SK-N-SH treated with all-trans-retinoic acid at 6 μM for 48 hours (cell line): ENCODE measurements at regions not wholly inside any gene's neighbourhood (a gene's known extent, or its start where the extent isn't known, plus 50 kb on each side); places are given as distances from the start of the nearest gene placed in this dataset.
A peak's percentile ranks its signal among the peaks of the same experiment; 100 is the strongest.

Experiments
- ATAC-seq: fragments of 200-7000 bp; cut with Tn5 transposase; 3 replicates; pipeline ENCODE4 v1.9.1; 2020; ENCODE audit warnings: mild to moderate bottlenecking, moderate library complexity
- ARNTL ChIP-seq: fragments of 450-650 bp; formaldehyde crosslinking; IDR thresholded peaks from 2 replicates; pipeline ENCODE4 v1.5.0; 2020; ENCODE audit warnings: low read depth, mild to moderate bottlenecking, moderate library complexity, borderline replicate concordance
- BACH2 ChIP-seq: fragments of 250-450 bp; sonication (Bioruptor Pico); IDR thresholded peaks from 2 replicates; pipeline ENCODE4 v1.9.0; 2021; ENCODE audit warnings: mild to moderate bottlenecking, borderline replicate concordance
- CREB5 ChIP-seq: fragments of 250-450 bp; sonication (Bioruptor Pico); IDR thresholded peaks from 2 replicates; pipeline ENCODE4 v1.5.1; 2020; ENCODE audit warnings: low read depth, mild to moderate bottlenecking, moderate library complexity
- CSDC2 ChIP-seq: fragments of 250-450 bp; sonication (Bioruptor Pico); IDR thresholded peaks from 2 replicates; pipeline ENCODE4 v1.5.0; 2020; ENCODE audit warnings: mild to moderate bottlenecking, moderate library complexity
- CSRNP3 ChIP-seq: fragments of 250-450 bp; sonication (Bioruptor Pico); IDR thresholded peaks from 2 replicates; pipeline ENCODE4 v1.5.1; 2021; ENCODE audit warnings: mild to moderate bottlenecking, moderate library complexity
- ESRRG ChIP-seq: fragments of 250-450 bp; sonication (Bioruptor Pico); IDR thresholded peaks from 2 replicates; pipeline ENCODE4 v1.6.1; 2021; ENCODE audit warnings: mild to moderate bottlenecking
- ISL1 ChIP-seq: fragments of 250-450 bp; sonication (Bioruptor Pico); IDR thresholded peaks from 2 replicates; pipeline ENCODE4 v2.1.2; 2022; ENCODE audit warnings: mild to moderate bottlenecking, moderate library complexity
- OSR1 ChIP-seq: fragments of 250-450 bp; sonication (Bioruptor Pico); IDR thresholded peaks from 2 replicates; pipeline ENCODE4 v1.8.0; 2022; ENCODE audit warnings: moderate library complexity, mild to moderate bottlenecking, inconsistent platforms
- PPARA ChIP-seq: fragments of 250-450 bp; sonication (Bioruptor Pico); IDR thresholded peaks from 2 replicates; pipeline ENCODE4 v1.5.0; 2020; ENCODE audit warnings: mild to moderate bottlenecking, borderline replicate concordance
- RARB ChIP-seq: fragments of 250-450 bp; sonication (Bioruptor Pico); IDR thresholded peaks from 2 replicates; pipeline ENCODE4 v1.8.0; 2021; ENCODE audit warnings: mild to moderate bottlenecking, moderate library complexity
- SNAI2 ChIP-seq: fragments of 250-450 bp; sonication (Bioruptor Pico); IDR thresholded peaks from 2 replicates; pipeline ENCODE4 v1.5.0; 2020; ENCODE audit warnings: mild to moderate bottlenecking, moderate library complexity
- TCF4 ChIP-seq: fragments of 250-450 bp; sonication (Bioruptor Pico); IDR thresholded peaks from 2 replicates; pipeline ENCODE4 v1.8.0; 2021; ENCODE audit warnings: mild to moderate bottlenecking, moderate library complexity, borderline replicate concordance
- TOX ChIP-seq: fragments of 250-450 bp; sonication (Bioruptor Pico); IDR thresholded peaks from 2 replicates; pipeline ENCODE4 v1.8.0; 2021; ENCODE audit warnings: mild to moderate bottlenecking, moderate library complexity, borderline replicate concordance
- ZC3H10 ChIP-seq: fragments of 250-450 bp; sonication (Bioruptor Pico); IDR thresholded peaks from 2 replicates; pipeline ENCODE4 v1.5.1; 2021; ENCODE audit warnings: mild to moderate bottlenecking, moderate library complexity
- ZFP3 ChIP-seq: fragments of 250-450 bp; sonication (Bioruptor Pico); IDR thresholded peaks from 2 replicates; pipeline ENCODE4 v1.5.0; 2020; ENCODE audit warnings: mild to moderate bottlenecking, moderate library complexity
- ZNF70 ChIP-seq: fragments of 450-650 bp; formaldehyde crosslinking; IDR thresholded peaks from 2 replicates; pipeline ENCODE4 v1.5.0; 2020; ENCODE audit warnings: mild to moderate bottlenecking, moderate library complexity
- TF ChIP-seq, protein P1 (sequence below): fragments of 250-450 bp; sonication (Bioruptor Pico); IDR thresholded peaks from 2 replicates; pipeline ENCODE4 v1.8.0; 2020; ENCODE audit warnings: mild to moderate bottlenecking, moderate library complexity, borderline replicate concordance
- TF ChIP-seq, protein P2 (sequence below): fragments of 250-450 bp; sonication (Bioruptor Pico); IDR thresholded peaks from 2 replicates; pipeline ENCODE4 v1.8.0; 2021; ENCODE audit warnings: low read depth, mild to moderate bottlenecking, moderate library complexity, borderline replicate concordance

- TF ChIP-seq CSRNP3 (CRISPR knock-in tag) (no peak), TCF4 (no peak), OSR1 (no peak), ISL1 (no peak), TOX (CRISPR knock-in tag) (no peak), ARNTL (no peak), PPARA (CRISPR knock-in tag) (no peak), ZFP3 (no peak), ZNF70 (CRISPR knock-in tag) (no peak)
- TF ChIP-seq, protein P1, sequence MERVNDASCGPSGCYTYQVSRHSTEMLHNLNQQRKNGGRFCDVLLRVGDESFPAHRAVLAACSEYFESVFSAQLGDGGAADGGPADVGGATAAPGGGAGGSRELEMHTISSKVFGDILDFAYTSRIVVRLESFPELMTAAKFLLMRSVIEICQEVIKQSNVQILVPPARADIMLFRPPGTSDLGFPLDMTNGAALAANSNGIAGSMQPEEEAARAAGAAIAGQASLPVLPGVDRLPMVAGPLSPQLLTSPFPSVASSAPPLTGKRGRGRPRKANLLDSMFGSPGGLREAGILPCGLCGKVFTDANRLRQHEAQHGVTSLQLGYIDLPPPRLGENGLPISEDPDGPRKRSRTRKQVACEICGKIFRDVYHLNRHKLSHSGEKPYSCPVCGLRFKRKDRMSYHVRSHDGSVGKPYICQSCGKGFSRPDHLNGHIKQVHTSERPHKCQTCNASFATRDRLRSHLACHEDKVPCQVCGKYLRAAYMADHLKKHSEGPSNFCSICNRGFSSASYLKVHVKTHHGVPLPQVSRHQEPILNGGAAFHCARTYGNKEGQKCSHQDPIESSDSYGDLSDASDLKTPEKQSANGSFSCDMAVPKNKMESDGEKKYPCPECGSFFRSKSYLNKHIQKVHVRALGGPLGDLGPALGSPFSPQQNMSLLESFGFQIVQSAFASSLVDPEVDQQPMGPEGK = no peak
- ATAC-seq = no peak
Measured at GRCh38 chr15:81910355-81911021, 135.3 kb downstream of the MEX3B start.

DNA sequence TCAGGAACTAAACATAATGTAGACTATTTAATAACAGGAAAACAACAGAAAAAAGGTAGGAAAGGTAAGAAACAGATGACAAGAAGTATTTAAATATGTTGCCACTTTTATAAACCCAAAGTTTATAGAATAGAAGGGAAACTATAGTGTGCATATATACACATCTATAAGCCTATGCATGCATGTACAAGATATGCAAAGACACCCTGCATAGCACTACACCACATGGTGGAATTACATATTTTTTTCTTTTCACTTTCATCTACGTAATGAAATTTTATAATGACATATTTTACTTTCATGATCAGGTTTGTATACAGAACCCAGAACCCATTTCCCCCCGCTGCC lies 136.8 kb downstream of the MEX3B start:
- TF ChIP-seq, protein P1 = no peak
- TF ChIP-seq PPARA (CRISPR knock-in tag) = no peak
- TF ChIP-seq CSDC2 (CRISPR knock-in tag) = no peak
- TF ChIP-seq BACH2 = no peak
- TF ChIP-seq OSR1 = no peak
- TF ChIP-seq, all 23 proteins: peak for 0
- ATAC-seq = peak; percentile 55

DNA sequence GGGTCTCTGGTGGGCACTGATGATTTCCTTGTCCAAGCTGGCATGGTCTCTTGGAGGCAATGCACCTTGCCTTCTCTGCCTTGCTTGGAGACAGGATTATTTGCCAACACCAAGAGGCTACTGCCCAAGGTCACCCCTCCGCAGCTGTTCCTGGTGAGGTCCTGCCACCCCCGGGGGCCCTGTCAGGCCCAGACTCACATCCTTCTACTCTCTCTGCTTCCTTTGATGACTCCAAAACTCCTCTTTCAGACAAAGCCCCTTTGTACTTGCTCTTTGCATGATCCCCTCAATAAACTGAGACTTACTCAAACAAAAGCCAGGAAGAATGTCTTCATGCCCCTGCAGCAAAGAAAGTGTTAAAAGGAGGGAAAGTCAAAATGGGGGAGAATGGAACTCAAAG lies 137.7 kb downstream of the MEX3B start:
- no peak for ATAC-seq
- TF ChIP-seq BACH2 (no peak), SNAI2 (CRISPR knock-in tag) (no peak), ISL1 (no peak), ESRRG (CRISPR knock-in tag) (no peak), TOX (CRISPR knock-in tag) (no peak), ARNTL (no peak), PPARA (CRISPR knock-in tag) (no peak), ZC3H10 (no peak), RARB (CRISPR knock-in tag) (no peak), CREB5 (CRISPR knock-in tag) (no peak)
- TF ChIP-seq, protein P2, sequence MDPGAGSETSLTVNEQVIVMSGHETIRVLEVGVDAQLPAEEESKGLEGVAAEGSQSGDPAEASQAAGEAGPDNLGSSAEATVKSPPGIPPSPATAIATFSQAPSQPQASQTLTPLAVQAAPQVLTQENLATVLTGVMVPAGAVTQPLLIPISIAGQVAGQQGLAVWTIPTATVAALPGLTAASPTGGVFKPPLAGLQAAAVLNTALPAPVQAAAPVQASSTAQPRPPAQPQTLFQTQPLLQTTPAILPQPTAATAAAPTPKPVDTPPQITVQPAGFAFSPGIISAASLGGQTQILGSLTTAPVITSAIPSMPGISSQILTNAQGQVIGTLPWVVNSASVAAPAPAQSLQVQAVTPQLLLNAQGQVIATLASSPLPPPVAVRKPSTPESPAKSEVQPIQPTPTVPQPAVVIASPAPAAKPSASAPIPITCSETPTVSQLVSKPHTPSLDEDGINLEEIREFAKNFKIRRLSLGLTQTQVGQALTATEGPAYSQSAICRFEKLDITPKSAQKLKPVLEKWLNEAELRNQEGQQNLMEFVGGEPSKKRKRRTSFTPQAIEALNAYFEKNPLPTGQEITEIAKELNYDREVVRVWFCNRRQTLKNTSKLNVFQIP (CRISPR knock-in tag) = no peak
- TF ChIP-seq, protein P1 = no peak
- TF ChIP-seq, all 23 proteins: peak for 0

DNA sequence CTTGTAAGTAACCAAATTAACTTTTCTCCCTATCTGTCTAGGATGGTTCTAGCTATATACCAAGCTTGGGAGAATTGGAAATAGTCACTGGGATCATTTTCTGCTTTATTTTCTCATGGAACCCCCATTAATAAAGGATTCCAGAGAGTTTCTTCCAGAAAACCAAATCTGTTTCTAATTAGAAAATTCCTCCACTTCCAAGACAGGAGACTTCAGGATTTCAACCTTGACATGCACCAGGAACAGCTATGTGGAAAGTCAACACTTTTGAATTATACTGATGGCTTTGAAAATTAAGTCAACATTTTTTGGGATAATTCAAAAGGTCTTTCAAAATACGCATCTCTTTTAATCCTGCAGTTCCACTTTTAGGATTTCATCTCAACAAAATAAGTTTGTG lies 138.3 kb downstream of the MEX3B start:
- ATAC-seq = no peak
- peak; percentile 36; the same call in 1 of the 2 replicates for TF ChIP-seq ISL1
- TF ChIP-seq, protein P1 = no peak
- TF ChIP-seq, all 23 proteins: peak for 1
